Activated CD4-positive, alpha-beta T cell treated with anti-CD3 and anti-CD28 coated beads for 36 hours (primary cell): ENCODE measurements at regions not wholly inside any gene's neighbourhood (a gene's known extent, or its start where the extent isn't known, plus 50 kb on each side); places are given as distances from the start of the nearest gene placed in this dataset.

Experiments
- ATAC-seq: fragments of 200-7000 bp; cut with Tn5 transposase; one replicate; pipeline ENCODE4 v1.10.0; 2021; ENCODE audit warnings: mild to moderate bottlenecking, moderate library complexity
- CTCF ChIA-PET: fragments of 350-600 bp; sonication (Branson Sonifier 250); formaldehyde crosslinking; loops from one replicate; lab custom pipeline; 2021; ENCODE audit warnings: antibody characterized with exemption; lab: Charles Lee
- POLR2A ChIA-PET: fragments of 350-600 bp; sonication (Branson Sonifier 250); formaldehyde crosslinking; loops from one replicate; lab custom pipeline; 2021; ENCODE audit warnings: antibody characterized with exemption, inconsistent platforms; lab: Charles Lee
- DNase-seq: peaks from one replicate; pipeline ENCODE4 v3.0.0-alpha.2; 2020
- H3K27ac Mint-ChIP-seq: one replicate; pipeline ENCODE4 v1.8.0; 2021; ENCODE audit warnings: mixed read lengths
- H3K27me3 Mint-ChIP-seq: one replicate; pipeline ENCODE4 v1.8.0; 2021; ENCODE audit warnings: mixed read lengths
- H3K36me3 Mint-ChIP-seq: one replicate; pipeline ENCODE4 v1.8.0; 2021; ENCODE audit warnings: low read depth, mixed read lengths
- H3K4me1 Mint-ChIP-seq: one replicate; pipeline ENCODE4 v1.8.0; 2021; ENCODE audit warnings: mixed read lengths
- H3K4me3 Mint-ChIP-seq: one replicate; pipeline ENCODE4 v1.8.0; 2021; ENCODE audit warnings: mild to moderate bottlenecking, moderate library complexity, mixed read lengths
- H3K9me3 Mint-ChIP-seq: one replicate; pipeline ENCODE4 v1.8.0; 2021; ENCODE audit warnings: low read depth, mixed read lengths
- intact Hi-C, 2 experiments: fragments of 100-400 bp; cut with DNase I in 1 of 2; cut with micrococcal nuclease in 1 of 2; formaldehyde crosslinking; loops; one replicate each; pipeline versions ENCODE4 v1.14.2 to v1.15.1; 2022 to 2024; cut with DNase I, micrococcal nuclease

DNA sequence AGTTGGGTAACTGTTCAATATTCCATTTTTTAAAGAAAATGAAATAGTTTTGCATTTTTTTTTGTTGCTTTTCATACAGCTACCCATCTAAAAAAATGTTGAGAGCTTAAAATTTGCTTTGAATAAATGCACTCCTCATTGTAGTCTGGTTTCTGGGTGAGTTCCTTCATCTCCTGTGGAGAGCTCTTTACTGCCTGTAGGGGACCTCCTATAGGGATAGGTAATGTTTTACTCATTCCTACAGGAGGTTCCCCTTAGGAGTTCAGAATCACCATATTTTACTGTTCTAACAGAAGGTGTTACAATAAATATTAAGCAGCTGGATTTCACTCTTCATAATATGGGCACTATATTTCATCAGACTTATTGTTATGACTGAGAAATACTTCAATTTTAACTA is 947.3 kb upstream of the CRIM1 start:
- Mint-ChIP-seq H3K4me3 (no peak overlapping the region), H3K27ac (no peak overlapping the region), H3K36me3 (no peaks in the 10 kb centered on the region), H3K4me1 (no peaks in the 10 kb centered on the region), H3K9me3 (no peaks in the 10 kb centered on the region), H3K27me3 (no peaks in the 10 kb centered on the region)
- ChIA-PET CTCF (interaction anchor here (1.8 kb wide), 1 partner anchor 1395 kb away, joined by 3 read pairs; no protein-coding TSS in a partner anchor), POLR2A (no interaction called here)
- intact Hi-C loops: loop anchor here in 1 of 2 experiments (5.0 kb wide), 1 partner anchor 241 kb away; no protein-coding TSS in a partner anchor
- ATAC-seq (no peak), DNase-seq (no peak)

GRCh38 chr2:35391736-35392442 is 963.7 kb upstream of the CRIM1 start:
- ATAC-seq: no peak
- CTCF ChIA-PET: interaction anchor here (1.7 kb wide), 1 partner anchor 19 kb away, joined by 6 read pairs; no protein-coding TSS in a partner anchor
- POLR2A ChIA-PET: no interaction called here
- Mint-ChIP-seq H3K4me1 (no peaks in the 10 kb centered on the region), H3K36me3 (no peaks in the 10 kb centered on the region), H3K27ac (no peak overlapping the region), H3K9me3 (peaks cover 2% of the 10 kb centered on the region), H3K27me3 (no peaks in the 10 kb centered on the region), H3K4me3 (no peak overlapping the region)
- DNase-seq: no peak
- intact Hi-C loops: loop anchor here (1.0 kb wide), 2 partner anchors 36 to 37 kb away; no protein-coding TSS in a partner anchor

- no peaks in the 10 kb centered on the region for H3K36me3 Mint-ChIP-seq
- H3K4me3 Mint-ChIP-seq: no peak overlapping the region
- intact Hi-C loops: no loop called here
- H3K4me1 Mint-ChIP-seq: no peaks in the 10 kb centered on the region
- no peak for ATAC-seq
- H3K27me3 Mint-ChIP-seq: no peaks in the 10 kb centered on the region
- no peak overlapping the region for H3K27ac Mint-ChIP-seq
- ChIA-PET CTCF (no interaction called here), POLR2A (no interaction called here)
- no peaks in the 10 kb centered on the region for H3K9me3 Mint-ChIP-seq
- DNase-seq: no peak
These were observed 976.8 kb upstream of the CRIM1 start for GRCh38 chr2:35378791-35379190.

GRCh38 chr2:35374845-35375244 is 980.7 kb upstream of the CRIM1 start:
- intact Hi-C loops: no loop called here
- ChIA-PET POLR2A (no interaction called here), CTCF (no interaction called here)
- H3K36me3 Mint-ChIP-seq: no peaks in the 10 kb centered on the region
- no peaks in the 10 kb centered on the region for H3K9me3 Mint-ChIP-seq
- no peaks in the 10 kb centered on the region for H3K27me3 Mint-ChIP-seq
- no peak overlapping the region for H3K27ac Mint-ChIP-seq
- no peaks in the 10 kb centered on the region for H3K4me1 Mint-ChIP-seq
- ATAC-seq (no peak), DNase-seq (no peak)
- no peak overlapping the region for H3K4me3 Mint-ChIP-seq

GRCh38 chr2:35365859-35366258 is 989.7 kb upstream of the CRIM1 start:
- no peaks in the 10 kb centered on the region for H3K36me3 Mint-ChIP-seq
- no peaks in the 10 kb centered on the region for H3K4me1 Mint-ChIP-seq
- H3K27me3 Mint-ChIP-seq: no peaks in the 10 kb centered on the region
- CTCF ChIA-PET: no interaction called here
- intact Hi-C loops: no loop called here
- no peaks in the 10 kb centered on the region for H3K9me3 Mint-ChIP-seq
- ATAC-seq (no peak), DNase-seq (no peak)
- POLR2A ChIA-PET: no interaction called here
- no peak overlapping the region for H3K27ac Mint-ChIP-seq
- no peak overlapping the region for H3K4me3 Mint-ChIP-seq

DNA sequence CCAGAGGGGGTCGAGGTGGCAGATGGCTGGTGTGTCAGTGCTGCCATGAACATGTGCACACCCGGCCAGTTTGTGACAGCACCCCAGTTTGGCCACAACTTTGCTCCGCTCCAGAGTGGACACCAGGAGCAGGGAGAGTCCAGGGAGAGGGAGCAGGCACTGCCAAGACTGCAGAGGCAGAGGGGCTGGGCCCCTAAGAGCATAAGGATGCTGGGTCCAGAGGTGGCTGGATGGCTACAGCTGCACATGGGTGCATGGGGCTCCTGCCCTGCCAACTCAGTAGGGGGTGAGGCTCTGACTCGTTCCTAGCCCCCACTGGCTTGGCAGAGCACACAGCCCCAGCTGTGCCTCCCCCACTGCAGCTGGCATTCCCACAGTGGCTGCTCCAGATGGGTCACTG is 999.2 kb upstream of the CRIM1 start:
- ATAC-seq (no peak), DNase-seq (no peak)
- Mint-ChIP-seq H3K27ac (no peak overlapping the region), H3K9me3 (peaks cover 5% of the 10 kb centered on the region), H3K4me1 (no peaks in the 10 kb centered on the region), H3K36me3 (no peaks in the 10 kb centered on the region), H3K27me3 (no peaks in the 10 kb centered on the region), H3K4me3 (no peak overlapping the region)
- POLR2A ChIA-PET: no interaction called here
- intact Hi-C loops: loop anchor here in 1 of 2 experiments (1.0 kb wide), 1 partner anchor 35 kb away; no protein-coding TSS in a partner anchor
- CTCF ChIA-PET: no interaction called here

DNA sequence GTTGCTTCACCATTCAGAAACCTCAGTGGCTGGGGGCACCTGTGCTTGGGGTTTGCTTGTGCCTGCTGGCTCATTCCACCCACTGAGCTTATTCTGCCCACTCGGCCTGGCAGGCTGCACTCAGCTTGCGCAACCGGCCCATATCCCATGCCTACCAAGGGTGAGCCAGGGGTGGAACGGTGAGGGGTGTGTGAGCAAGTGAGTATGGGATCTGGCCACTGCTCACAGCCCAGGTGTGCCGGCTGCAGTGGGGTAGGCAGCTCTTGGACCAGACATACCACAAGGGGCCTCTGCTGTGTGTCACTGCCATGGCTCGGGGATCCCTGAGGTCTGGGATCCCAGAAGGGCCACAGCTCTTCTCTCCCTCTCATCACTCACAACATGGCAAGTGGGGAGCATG is 1000.5 kb upstream of the CRIM1 start:
- Mint-ChIP-seq H3K36me3 (no peaks in the 10 kb centered on the region), H3K4me1 (no peaks in the 10 kb centered on the region), H3K27ac (no peak overlapping the region), H3K27me3 (no peaks in the 10 kb centered on the region), H3K9me3 (peaks cover 5% of the 10 kb centered on the region), H3K4me3 (no peak overlapping the region)
- CTCF ChIA-PET: interaction anchor here (0.6 kb wide), 1 partner anchor 12 kb away, joined by 3 read pairs; no protein-coding TSS in a partner anchor
- POLR2A ChIA-PET: no interaction called here
- ATAC-seq (no peak), DNase-seq (no peak)
- intact Hi-C loops: loop anchor here in 1 of 2 experiments (1.0 kb wide), 1 partner anchor 36 kb away; no protein-coding TSS in a partner anchor

DNA sequence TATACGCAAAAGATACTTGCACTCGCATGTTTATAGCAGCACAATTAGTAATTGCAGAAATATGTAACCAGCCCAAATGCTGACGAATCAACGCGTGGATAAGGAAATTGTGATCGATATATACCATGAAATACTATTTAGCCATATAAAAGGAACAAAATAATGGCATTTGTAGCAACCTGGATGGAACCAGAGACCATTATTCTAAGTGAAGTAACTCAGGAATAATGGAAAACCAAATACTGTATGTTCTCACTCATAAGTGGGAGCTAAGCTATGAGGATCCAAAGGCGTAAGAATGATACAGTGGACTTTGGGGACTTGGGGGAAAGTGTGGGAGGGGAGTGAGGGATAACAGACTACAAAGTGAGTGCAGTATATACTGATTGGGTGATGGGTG is 1008.0 kb upstream of the CRIM1 start:
- no peaks in the 10 kb centered on the region for H3K36me3 Mint-ChIP-seq
- no peaks in the 10 kb centered on the region for H3K27me3 Mint-ChIP-seq
- H3K27ac Mint-ChIP-seq: no peak overlapping the region
- DNase-seq: no peak
- peaks cover 1% of the 10 kb centered on the region for H3K9me3 Mint-ChIP-seq
- POLR2A ChIA-PET: no interaction called here
- no peak for ATAC-seq
- intact Hi-C loops: loop anchor here in 1 of 2 experiments (10.0 kb wide), 1 partner anchor 1253 kb away; no protein-coding TSS in a partner anchor
- H3K4me1 Mint-ChIP-seq: no peaks in the 10 kb centered on the region
- H3K4me3 Mint-ChIP-seq: no peak overlapping the region
- CTCF ChIA-PET: no interaction called here

GRCh38 chr2:35343135-35343534 is 1012.4 kb upstream of the CRIM1 start:
- H3K27me3 Mint-ChIP-seq: no peaks in the 10 kb centered on the region
- H3K4me3 Mint-ChIP-seq: no peak overlapping the region
- no peaks in the 10 kb centered on the region for H3K36me3 Mint-ChIP-seq
- peaks cover 2% of the 10 kb centered on the region for H3K9me3 Mint-ChIP-seq
- DNase-seq: no peak
- ChIA-PET CTCF (interaction anchor here (0.9 kb wide), 1 partner anchor 12 kb away, joined by 3 read pairs; no protein-coding TSS in a partner anchor), POLR2A (no interaction called here)
- no peak overlapping the region for H3K27ac Mint-ChIP-seq
- H3K4me1 Mint-ChIP-seq: no peaks in the 10 kb centered on the region
- intact Hi-C loops: loop anchor here in 1 of 2 experiments (10.0 kb wide), 1 partner anchor 1248 kb away; no protein-coding TSS in a partner anchor
- ATAC-seq: no peak

DNA sequence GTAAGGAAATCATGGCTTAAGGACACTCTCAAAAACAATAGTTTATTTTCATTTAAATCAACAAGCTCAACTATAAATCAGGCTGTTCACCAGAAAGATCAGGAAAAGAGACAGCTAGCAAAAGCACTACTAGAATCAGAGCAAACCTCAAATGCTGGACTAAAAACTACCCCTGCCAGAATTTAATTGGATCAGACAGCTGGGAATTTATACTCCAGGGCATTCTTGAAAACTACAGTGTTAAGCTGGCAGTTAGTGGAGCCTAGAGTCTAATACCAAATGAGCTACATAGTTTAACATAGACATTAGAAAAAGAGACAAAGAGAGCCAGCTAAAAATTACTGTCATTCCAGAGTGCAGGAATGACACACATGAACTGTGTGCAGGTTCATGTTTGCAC is 1016.4 kb upstream of the CRIM1 start:
- Mint-ChIP-seq H3K4me3 (no peak overlapping the region), H3K36me3 (no peaks in the 10 kb centered on the region), H3K4me1 (no peaks in the 10 kb centered on the region), H3K9me3 (peaks cover 2% of the 10 kb centered on the region), H3K27ac (no peak overlapping the region), H3K27me3 (no peaks in the 10 kb centered on the region)
- DNase-seq (no peak), ATAC-seq (no peak)
- CTCF ChIA-PET: interaction anchor here (1.5 kb wide), 1 partner anchor 23 kb away, joined by 3 read pairs; no protein-coding TSS in a partner anchor
- intact Hi-C loops: no loop called here
- POLR2A ChIA-PET: no interaction called here

DNA sequence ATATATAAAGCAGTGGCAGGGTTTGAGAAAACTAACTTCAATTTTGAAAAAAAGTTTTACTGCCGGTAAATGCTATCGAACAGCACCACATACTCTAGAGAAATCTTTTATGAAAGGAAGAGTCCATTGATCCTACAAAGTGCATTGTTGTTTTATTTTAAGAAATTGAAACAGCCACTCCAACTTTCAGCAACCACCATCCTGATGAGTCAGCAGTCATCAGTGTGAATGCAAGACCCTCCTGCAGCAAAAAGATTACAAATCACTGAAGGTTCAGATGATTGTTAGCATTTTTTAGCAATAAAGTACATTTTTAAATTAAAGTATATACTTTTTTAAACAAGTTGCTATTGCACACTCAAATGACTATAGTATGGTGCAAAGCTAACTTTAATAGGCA is 1017.7 kb upstream of the CRIM1 start:
- Mint-ChIP-seq H3K9me3 (peaks cover 2% of the 10 kb centered on the region), H3K36me3 (no peaks in the 10 kb centered on the region), H3K4me3 (no peak overlapping the region), H3K27me3 (no peaks in the 10 kb centered on the region), H3K27ac (no peak overlapping the region), H3K4me1 (no peaks in the 10 kb centered on the region)
- ChIA-PET POLR2A (no interaction called here), CTCF (interaction anchor here (1.5 kb wide), 1 partner anchor 22 kb away, joined by 3 read pairs; no protein-coding TSS in a partner anchor)
- intact Hi-C loops: no loop called here
- no peak for ATAC-seq
- no peak for DNase-seq

DNA sequence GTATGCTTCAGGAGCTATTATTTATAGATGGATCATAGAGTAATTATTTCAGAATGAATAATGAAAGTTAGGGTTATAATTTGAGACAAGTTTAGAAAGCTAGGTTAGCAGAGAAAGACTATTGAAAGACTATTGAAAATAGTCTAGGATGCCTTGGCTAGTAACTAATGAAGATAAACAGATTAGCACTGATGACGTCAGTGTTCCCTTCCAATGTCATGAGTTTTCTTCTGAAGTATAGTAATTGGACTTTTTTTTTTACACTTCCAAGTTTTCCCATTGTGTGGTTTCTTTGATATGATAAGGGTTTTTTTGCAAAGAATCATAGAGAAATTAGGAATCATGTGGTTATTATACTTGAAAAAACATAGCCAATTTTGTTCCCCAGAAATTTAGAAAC is 1041.5 kb upstream of the CRIM1 start:
- ATAC-seq: no peak
- H3K36me3 Mint-ChIP-seq: no peaks in the 10 kb centered on the region
- intact Hi-C loops: no loop called here
- H3K27ac Mint-ChIP-seq: no peak overlapping the region
- ChIA-PET POLR2A (no interaction called here), CTCF (no interaction called here)
- no peaks in the 10 kb centered on the region for H3K9me3 Mint-ChIP-seq
- DNase-seq: no peak
- no peaks in the 10 kb centered on the region for H3K4me1 Mint-ChIP-seq
- no peak overlapping the region for H3K4me3 Mint-ChIP-seq
- H3K27me3 Mint-ChIP-seq: no peaks in the 10 kb centered on the region
